GM19238 (cell line): ENCODE measurements at regions not wholly inside any gene's neighbourhood (a gene's known extent, or its start where the extent isn't known, plus 50 kb on each side); places are given as distances from the start of the nearest gene placed in this dataset.
"Not testable (repeated sequence)": the region's sequence is repeated elsewhere in the genome, so short reads cannot be mapped to it uniquely, and the experiment has no call there.

ENCODE experiments used
- DNase-seq: peaks from one replicate; pipeline ENCODE4 v3.0.0; 2011; ENCODE audit warnings: low spot score; ENCODE audit not compliant: insufficient read length

DNA sequence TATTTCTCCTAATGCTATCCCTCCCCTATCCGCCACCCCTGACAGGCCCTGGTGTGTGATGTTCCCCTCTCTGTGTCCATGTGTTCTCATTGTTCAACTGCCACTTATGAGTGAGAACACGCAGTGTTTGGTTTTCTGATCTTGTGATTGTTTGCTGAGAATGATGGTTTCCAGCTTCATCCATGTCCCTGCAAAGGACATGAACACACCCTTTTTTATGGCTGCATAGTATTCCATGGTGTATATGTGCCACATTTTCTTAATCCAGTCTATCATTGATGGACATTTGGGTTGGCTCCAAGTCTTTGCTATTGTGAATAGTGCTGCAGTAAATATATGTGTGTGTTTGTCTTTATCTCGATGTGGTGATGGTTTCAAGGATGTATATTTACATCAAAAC, 353.4 kb downstream of the PTPRU start:
- DNase-seq = not testable (repeated sequence)

DNA sequence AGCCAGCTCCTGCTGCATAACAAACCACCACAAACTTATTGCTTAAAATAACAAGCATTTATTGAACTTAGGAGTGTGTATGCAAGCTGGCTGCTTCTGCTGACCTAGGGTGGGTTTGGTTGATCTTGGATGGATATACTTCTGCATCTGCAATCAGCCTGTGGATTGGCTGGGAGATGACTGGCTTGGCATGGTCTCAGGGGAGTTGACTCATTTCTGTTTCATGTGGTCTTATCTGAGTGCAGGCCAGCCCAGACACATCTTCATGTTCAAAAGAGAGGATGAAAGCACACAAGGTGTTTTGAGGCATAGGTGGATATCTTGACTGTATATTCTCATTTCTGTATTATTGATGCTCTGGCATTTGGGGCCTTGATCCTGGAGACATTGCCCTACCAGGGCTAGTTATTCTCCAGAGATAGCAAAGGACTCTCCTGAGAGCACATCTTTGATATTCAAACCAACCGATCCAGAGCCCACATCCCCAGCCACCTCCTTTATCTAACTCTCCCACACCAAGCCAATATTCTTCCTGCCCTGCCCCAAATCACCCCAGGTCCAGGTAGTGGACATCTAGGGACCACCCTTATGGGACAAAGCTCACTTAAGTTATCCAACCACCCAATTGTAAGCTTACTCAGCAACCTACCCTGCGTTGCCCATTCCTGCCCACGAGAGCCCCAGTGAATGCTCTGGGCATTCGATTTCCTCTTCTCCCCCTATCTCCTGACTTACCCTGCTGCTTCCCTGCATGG, 350.8 kb downstream of the PTPRU start:
- DNase-seq = no peak

DNA sequence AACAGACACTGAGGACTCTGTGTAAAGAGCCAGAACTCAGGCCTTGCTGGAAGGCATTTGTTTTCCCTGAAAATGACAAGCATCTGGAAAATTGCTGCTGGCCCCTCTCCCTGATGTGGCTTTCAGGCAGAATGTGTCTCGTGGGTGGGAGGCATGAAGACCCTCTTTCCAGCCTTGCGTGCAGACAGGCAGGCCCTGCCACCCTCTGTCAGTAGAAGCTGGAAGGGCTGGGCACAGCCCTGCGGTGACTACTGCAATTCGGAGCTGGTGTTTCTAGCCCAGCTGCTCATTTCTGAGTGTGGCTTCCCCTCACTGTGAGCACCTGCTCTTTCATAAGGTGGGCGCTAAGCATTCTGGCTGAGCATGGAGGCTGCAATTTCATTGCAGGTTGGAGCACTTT, 349.9 kb downstream of the PTPRU start:
- DNase-seq = no peak

DNA sequence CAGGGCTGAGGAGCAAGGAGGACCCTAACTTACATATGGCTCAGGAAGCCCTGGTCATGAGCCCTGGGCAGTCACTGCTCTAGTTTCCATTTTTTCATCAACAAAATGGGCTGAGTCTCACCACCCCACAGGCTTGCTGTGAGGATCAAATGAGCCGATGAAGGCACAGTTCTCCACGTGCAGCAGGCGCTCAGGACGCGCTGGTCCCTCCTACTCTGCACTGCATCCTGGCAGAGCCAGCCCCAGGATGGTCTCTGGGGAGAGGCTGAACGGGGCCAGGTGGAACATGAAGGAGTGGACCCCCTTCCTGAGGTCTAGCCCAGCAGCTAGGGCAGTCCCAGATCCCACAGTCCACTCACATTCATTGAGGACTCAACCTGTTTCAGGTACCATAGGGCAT, 349.3 kb downstream of the PTPRU start:
- DNase-seq = no peak

DNA sequence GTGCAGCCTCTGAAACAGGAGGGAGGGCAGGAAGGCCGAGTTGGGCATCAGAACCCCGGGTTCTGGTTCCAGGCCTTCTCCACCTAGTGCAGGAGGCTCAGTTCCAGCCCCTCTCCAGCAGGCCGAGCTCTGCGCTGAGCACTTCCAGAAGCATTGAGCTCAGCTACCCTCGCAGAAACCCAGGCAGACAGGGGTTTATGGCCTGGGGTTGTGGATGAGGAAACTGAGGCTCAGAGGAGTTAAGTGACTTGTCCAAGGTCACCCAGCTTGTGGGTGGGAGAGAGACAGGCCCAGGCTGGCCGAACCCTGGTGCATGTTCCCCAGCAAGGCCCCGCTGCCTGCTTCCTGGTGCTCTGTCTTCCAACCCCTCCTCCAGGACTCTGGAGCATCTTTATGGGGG, 348.9 kb downstream of the PTPRU start:
- no peak for DNase-seq

DNA sequence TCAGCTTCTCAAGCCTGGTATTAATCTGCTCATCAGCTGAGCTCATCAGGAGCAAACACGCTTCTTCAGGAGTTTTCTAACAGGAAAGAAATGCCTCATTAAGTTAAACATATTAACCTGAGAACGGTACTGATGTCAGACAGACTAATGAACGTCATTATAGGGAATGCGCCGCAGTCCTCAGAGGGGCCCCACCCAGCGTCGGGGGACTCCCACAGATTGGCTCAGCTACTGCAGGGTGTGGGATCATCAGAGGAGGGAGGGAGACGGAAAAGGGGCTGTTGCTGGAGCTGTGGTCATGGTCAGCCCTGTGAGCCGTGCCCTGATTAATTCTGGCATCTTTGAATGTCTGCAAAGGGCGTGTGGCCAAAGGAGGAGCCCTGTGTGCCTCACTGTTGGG, 348.5 kb downstream of the PTPRU start:
- DNase-seq = no peak

DNA sequence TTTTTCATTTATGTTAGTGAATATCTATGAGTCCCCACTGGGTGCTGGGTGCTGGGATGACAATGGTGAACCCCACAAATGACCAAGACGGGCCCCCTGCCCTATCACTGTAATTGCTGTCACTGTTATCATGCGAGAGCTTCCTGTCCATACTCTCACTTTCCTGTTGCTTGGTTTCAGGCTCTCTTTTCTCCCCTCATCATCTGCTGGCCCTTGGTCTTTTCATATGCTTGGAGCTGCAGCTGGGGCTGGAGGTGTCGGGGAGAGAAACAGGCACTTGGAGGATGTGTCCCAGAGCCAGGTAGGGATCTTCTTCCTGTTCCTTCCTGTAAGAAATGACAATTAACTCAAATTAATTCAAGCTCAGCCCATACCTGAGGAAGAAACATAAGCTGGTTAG, 348.0 kb downstream of the PTPRU start:
- no peak for DNase-seq

DNA sequence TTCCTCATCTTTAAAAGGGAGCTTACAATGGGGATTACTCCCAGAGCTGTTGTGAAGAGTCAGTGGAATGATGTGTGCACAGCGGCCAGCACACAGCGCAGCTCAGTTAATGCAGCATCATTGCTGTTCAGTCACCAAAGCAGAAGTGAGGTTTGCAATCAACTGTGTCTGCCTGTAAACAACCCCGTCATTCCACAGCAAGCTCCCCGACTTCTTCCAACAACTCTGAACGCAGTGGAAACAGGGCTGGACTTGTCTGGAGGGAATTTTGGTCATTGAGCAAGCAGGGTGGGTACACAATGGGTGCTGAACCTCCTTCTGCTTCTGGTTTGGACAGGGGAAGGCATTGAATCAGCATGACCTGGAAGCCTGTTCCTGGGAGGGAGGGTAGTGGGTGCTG, 347.4 kb downstream of the PTPRU start:
- no peak for DNase-seq

DNA sequence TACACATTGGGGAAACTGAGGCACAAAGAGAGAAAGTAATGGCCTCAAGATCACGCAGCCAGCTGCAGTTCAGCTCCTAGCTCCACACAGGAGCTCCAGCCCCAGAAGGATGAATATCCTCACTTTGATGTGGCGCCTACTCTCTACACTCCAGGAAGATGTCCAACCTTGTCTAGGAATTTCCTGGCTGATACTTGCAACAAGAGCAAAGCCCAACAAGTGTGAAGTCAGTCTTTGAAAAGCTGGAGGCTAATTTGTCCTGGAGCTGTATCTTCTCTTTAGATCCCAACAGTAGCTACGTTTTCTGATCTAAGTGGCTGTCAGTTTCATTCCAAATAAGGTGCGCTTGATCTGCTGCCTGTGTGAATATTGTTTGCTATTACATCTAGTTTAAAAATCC, 344.9 kb downstream of the PTPRU start:
- DNase-seq = no peak

DNA sequence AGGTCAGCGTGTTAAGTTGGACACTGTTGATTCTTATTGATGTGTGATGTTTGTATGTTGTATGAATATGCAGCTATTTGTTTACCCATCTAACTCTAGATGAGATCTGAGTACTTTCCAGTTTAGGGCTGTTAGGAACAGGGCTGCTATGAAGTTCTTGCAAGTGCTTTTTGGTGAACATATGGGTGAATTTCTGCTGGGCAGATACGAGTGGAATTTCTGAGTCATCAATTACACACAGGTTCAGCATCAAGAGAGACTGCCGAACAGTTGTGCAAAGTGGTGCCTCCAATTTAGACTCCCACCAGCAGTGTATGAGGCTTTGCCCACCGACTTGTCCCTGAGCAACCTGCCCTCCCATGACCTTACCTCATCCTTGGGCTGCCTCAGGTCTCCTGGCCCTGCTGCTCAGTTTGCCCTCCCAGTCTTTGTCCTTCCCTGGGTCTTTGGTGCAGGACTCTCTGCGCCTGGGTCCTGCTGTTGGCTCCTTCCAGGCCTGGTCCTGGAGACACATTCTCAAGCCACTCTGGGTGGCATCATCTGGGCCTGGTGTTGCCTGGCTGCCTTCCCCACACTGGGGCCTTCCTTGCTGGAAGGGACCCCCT, 343.6 kb downstream of the PTPRU start:
- DNase-seq = no peak

DNA sequence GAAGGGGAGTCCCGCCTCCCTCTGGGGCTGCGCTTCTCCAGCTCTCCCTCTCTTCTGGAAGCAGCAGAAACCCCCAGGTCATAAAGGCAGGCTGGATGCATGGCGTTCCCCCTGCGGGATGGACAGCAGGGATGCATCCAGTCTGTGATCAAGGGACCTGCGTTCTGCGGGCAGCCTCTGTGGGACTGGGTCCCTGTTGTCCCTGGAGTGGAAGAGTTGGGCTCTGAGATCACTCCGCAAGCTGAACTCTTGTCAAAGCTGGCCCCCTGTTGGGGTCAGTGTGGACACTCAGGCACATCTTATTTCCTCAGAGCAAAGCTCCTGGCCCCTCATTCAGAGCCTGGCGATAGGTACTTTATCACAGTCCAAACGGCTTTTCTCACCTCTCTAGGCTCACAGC, 341.2 kb downstream of the PTPRU start:
- no peak for DNase-seq

DNA sequence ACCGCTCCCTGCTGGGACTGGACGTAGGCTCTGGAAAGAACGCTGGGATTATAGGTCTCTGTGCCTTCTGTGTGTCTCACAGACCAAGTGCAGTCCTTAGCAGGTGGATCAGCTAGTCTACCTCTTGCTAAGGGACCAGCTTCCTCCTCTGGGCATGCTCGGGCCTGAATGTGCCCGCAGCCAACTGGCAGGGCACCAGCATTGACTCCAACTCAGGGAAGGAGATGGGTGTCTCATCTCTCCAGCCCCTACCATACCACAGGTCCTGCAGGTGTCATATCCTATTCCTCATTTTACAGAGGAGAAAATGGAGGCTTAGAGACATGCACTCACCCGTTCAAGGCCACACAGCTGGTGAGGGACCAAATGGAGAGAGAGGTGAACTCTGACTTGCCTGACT, 340.2 kb downstream of the PTPRU start:
- no peak for DNase-seq

DNA sequence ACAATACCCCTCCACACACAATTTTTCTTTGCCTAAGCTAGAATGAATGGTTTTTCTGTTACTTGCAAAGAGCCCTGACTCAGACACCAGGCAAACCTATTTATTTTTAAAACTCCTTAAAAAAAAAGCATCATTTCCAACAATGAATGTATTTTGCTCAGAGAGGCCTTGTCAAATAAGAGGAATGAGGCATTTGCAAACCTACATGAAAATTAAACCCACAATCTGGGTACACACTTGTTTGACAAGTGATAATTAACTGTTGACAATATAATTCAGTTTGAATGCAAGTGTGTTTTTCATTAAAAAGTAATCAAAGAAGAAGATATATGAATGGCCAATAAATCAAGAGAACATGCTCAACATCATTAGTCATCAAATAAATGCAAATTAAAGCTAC, 339.5 kb downstream of the PTPRU start:
- DNase-seq = no peak

DNA sequence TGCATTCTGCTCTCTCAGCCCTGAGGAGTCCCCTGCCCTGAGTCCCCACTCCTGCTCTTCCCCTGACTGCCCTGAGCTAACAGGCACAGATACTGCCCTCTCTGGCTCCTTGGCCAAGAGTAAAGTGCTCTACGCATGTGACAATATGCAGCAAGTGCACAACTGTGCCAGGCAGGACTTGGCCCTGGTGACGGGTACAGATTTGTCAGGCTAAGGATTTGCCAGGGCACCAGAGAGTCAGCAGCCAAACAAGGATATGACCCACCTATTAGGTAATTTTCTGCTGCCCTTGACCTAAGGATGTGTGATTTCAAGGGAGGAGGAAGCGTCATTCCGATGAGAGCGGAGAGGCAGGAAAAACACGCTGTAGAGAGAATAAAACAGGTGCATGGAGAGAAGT, 339.0 kb downstream of the PTPRU start:
- no peak for DNase-seq

DNA sequence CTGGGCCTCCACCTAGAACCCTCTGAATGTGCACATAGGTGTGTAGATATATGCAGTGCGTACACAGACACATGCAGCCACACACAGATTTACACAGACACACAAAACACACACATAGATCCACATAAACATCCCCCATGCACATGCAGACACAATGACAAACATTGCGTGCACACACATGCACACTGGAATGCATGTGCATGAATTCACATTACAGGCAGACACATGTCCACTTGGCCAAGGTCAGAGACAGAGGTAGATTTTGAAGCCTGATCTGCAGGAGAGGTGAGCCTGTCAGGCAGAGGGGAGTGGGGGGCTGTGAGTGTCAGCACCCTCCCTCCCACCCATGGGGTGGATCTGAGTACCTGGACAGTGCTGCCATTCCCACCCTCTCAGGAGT, 338.5 kb downstream of the PTPRU start:
- no peak for DNase-seq

DNA sequence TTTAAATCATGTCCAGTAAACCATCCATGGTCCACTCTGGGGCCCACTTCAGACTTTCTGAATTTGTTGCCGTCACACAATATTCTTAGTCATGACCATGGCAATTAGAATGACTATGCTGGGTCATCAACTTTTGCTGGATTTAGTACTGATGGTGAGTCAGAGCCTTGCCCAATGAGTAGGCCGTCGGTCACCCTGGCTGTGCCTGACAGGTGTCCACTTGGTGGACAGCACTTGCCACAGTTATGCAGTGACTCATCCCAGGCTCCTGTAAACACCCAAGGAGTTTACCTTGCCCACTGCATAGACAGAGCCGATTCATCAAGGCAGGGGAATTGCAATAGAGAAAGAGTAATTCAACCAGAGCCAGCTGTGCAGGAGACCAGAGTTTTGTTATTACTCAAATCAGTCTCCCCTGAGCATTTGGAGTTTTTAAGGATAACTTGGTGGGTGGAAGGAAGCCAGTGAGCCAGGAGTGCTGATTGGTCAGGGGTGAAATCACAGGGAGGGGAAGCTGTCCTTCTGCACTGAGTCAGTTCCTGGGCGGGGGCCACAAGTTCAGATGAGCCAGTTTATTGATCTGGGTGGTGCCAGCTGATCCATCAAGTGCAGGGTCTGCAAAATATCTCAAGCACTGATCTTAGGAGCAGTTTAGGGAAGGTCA, 333.8 kb downstream of the PTPRU start:
- DNase-seq = no peak

DNA sequence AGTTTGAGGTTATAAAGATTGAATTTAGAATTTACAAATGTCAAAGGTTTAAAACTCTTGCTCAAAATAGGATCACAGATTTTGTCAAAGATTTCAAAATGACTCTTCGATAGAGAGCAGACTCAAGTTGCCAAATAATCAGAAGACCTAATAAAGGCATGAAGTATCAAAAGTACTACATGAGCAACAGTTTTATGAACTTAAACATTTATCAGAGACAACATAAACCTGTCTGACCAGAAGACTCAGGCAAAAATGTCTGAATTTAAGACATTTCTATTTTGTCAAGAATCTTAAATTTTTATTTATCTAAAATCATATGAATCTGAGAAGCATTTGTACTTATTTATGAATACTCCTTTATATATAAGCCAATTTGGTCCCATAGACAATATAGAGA, 330.9 kb downstream of the PTPRU start:
- DNase-seq = no peak

DNA sequence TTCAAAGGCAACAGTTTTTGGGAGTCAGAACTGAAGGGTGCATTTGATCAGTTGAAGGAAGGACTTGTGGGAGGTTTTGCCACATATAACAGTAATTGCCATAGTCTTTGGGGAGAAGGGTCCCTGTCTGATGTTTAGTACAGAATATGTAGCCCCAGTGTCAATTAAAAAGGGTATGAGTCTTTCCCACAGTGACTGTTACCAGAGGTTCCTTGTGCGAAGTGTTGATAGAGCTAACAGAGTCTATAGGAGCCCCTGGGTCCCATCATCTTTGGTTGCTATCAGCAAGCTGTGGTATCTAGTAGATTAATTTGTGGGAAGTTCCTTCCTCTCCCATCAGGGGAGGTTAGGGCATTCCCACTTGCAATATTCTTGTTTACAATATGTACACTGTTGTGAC, 329.2 kb downstream of the PTPRU start:
- DNase-seq = no peak

DNA sequence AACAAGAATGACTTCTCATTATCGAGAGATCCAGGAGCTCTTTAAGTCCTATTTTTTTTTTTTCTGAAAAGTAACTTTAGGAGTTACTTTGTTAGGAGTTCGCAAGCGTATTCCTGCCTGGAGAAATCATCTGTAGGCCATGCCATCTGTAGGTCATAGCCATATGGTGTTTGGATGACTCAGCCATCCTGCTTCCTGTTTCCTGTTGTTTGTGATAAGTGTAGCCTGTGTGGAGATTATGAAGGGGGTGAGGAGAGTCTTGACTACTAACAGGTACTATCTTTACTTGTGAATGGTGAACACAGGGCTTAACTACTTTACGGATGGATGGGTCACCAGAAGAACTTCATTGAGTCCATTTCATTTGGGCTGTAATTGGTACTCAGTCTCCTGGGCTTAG, 327.2 kb downstream of the PTPRU start:
- no peak for DNase-seq

DNA sequence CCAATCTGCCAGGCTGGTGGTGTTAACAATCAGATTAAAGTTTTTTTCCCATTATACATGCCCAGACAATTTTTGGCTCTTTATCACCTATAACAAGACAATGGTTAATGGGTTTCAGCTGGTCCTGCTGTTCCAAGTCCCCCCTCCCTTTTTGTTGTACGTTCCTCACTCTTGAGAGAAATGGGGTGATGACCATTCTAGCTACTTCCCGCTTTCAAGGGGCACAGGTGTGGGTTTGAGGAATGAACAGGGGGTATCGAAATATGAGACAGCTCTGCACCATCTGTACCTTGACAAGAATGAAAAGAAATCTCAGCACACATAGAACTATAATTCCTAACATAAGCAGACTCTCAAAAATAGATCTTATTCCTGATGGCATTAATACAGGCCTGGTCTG, 326.8 kb downstream of the PTPRU start:
- DNase-seq = no peak

DNA sequence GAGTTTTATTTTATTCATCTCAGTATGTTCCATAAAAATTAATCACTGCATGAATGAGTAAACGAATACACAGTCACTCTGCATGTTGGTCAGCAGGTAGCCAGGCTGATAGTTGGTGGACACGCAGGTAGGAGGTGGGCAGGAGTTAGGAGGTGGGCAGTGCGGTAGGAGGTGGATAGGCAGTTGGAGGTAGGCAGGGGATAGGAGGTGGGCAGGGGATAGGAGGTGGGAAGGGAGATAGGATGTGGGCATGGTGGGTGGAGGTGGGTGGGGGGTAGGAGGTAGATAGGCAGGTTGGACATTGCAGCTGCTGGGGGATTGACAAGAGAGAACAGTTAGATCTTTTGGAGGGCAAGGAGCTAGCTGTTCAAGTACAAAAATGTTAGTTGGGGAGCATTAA, 322.7 kb downstream of the PTPRU start:
- no peak for DNase-seq

DNA sequence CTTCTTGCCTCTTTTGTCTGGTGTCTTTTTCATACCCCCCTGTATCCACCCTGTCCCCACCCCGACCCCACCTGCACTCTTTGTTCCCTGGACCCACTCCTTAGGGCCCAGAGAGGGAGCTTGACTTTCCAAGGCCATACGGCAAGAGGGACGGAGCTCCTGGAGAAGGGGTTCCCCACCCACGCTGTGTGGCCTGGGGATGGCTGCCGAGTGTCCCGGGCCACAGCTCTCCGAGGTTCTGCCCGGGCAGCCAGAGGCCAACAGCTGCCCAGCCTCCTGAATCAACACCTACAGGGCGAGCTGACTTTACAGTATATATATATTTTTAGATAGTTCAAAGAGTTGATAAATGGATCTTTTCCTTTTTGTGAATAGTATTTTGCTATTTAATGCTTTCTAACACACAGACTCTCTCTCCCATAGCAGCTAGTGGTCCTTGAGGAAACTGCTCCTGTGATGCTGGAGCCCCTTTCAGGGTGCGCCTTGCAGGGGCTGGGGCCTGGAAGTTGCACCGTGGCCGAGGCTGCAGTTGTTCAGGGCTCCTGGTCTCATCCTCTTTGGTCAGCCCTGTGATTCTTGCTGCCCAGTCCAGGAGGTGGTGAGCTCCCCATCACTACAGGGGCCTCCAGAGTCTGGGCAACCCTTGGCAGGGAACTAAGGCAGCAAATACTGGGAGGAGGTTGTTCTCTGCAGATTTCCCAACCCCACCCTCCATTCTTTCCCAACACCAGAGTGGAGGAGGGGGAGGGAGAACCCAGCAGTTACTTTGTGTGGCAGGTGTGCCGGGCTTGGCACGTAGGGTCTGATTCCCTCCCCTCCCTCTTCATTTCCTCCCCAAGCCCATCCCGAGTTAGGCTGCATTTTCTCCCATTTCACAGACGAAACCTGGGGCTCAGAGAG, 321.6 kb downstream of the PTPRU start:
- no peak for DNase-seq
